ENCODE measurements at regions not wholly inside any gene's neighbourhood (a gene's known extent, or its start where the extent isn't known, plus 50 kb on each side); places are given as distances from the start of the nearest gene placed in this dataset.

GRCh38 chr17:53932386-53932785 is 109.7 kb downstream of the KIF2B start:
- TF ChIP-seq, protein P1, sequence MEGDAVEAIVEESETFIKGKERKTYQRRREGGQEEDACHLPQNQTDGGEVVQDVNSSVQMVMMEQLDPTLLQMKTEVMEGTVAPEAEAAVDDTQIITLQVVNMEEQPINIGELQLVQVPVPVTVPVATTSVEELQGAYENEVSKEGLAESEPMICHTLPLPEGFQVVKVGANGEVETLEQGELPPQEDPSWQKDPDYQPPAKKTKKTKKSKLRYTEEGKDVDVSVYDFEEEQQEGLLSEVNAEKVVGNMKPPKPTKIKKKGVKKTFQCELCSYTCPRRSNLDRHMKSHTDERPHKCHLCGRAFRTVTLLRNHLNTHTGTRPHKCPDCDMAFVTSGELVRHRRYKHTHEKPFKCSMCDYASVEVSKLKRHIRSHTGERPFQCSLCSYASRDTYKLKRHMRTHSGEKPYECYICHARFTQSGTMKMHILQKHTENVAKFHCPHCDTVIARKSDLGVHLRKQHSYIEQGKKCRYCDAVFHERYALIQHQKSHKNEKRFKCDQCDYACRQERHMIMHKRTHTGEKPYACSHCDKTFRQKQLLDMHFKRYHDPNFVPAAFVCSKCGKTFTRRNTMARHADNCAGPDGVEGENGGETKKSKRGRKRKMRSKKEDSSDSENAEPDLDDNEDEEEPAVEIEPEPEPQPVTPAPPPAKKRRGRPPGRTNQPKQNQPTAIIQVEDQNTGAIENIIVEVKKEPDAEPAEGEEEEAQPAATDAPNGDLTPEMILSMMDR (IDR thresholded peaks at IDR 0.05) = no peak
- TF ChIP-seq POLR2AphosphoS5 (IDR thresholded peaks at IDR 0.05) (no peak), POLR2A (IDR thresholded peaks at IDR 0.05) (no peak)
